Fibroblast of the aortic adventitia (primary cell): ENCODE measurements at regions not wholly inside any gene's neighbourhood (a gene's known extent, or its start where the extent isn't known, plus 50 kb on each side); places are given as distances from the start of the nearest gene placed in this dataset.
"Not testable (repeated sequence)": the region's sequence is repeated elsewhere in the genome, so short reads cannot be mapped to it uniquely, and the experiment has no call there.

Experiments used
- DNase-seq: peaks from one replicate; pipeline ENCODE4 v3.0.0-alpha.2; 2010; ENCODE audit warnings: low read depth
- H3K4me3 ChIP-seq: 2 replicates; pipeline ENCODE4 v1.5.1; 2011; ENCODE audit warnings: low read depth, mild to moderate bottlenecking, control low read depth, low read length, moderate library complexity
- TF ChIP-seq, protein P1 (sequence below): IDR thresholded peaks from 2 replicates; pipeline ENCODE4 v1.5.1; 2011; ENCODE audit warnings: mild to moderate bottlenecking, low read length, control low read depth, inconsistent platforms; ENCODE audit not compliant: insufficient read depth

DNA sequence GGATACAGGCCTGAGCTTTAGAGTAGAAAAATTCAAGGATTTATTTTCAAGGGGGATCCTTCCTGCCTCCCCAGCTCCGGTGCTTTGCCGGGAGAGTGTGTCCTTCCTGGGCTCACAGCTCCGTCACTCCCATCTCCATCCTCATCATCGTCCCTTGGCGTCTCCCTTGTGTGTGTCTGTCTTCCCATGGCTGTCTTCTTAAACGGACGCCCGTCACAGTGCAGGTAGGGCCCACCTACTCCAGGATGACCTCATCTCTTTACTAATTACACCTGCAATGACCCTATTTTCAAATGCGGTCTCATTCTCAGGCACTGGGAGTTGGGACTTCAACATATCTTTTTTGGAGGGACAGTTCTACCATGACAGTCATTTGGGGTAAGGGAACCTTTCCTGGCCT, 320.3 kb upstream of the C1orf174 start:
- no peak overlapping the region for H3K4me3 ChIP-seq
- DNase-seq: no peak
- TF ChIP-seq, protein P1, sequence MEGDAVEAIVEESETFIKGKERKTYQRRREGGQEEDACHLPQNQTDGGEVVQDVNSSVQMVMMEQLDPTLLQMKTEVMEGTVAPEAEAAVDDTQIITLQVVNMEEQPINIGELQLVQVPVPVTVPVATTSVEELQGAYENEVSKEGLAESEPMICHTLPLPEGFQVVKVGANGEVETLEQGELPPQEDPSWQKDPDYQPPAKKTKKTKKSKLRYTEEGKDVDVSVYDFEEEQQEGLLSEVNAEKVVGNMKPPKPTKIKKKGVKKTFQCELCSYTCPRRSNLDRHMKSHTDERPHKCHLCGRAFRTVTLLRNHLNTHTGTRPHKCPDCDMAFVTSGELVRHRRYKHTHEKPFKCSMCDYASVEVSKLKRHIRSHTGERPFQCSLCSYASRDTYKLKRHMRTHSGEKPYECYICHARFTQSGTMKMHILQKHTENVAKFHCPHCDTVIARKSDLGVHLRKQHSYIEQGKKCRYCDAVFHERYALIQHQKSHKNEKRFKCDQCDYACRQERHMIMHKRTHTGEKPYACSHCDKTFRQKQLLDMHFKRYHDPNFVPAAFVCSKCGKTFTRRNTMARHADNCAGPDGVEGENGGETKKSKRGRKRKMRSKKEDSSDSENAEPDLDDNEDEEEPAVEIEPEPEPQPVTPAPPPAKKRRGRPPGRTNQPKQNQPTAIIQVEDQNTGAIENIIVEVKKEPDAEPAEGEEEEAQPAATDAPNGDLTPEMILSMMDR: no peak

DNA sequence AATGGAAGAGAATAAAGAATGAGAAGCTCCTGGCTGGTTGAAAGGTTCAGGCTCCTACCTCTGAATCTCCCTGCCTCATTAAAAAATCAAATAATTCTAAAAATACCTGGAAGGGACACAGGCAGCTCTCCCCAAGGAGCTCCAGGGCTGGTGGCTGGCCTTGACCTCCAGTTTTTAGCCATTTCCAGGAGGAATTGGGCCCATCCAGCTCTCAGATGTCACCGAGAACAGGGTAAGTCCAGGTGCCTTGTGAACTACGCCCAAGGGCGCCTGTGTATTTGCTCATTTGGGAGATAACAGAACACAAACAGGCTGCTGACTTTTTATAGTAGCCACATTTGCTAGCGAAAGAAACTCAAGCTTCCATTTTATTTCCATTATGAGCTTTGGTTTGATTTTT, 321.0 kb upstream of the C1orf174 start:
- no peak overlapping the region for H3K4me3 ChIP-seq
- DNase-seq: no peak
- TF ChIP-seq, protein P1: no peak

DNA sequence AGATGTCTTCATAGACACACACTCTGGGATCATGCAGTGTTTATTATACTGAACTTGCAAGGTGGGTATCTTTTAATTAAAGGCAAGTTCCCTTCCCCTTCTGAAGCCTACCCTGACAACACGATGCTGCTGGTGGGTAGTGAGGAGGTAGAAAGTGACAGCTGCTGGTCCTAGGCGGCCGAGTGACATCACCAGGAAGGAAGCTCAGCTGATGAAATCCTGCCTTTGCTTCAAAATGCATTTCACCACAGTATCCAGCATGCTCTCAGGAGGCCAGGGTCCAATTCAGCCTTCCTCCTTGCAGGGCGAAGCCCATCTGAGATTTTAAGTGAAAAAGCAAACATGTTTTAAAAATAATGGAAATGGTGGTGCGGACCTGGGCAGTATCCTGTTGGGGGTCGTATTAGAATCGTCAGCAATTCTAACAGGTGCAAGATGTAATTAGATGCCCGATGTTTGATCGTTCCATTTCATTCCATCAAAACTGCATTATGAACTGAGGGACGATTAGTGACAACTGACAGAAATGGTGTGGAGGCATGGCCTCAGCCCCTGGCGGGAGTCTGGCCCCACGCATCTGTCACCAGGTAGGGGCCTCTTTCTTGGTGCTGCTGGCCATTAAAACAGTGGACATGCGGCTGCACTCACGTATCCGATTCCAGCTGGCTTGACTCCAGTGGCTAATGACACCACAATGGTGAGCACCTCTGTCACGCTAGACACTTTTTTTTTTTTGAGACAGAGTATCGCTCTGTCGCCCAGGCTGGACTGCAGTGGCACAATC, 324.8 kb upstream of the C1orf174 start:
- no peak for DNase-seq
- H3K4me3 ChIP-seq: no peak overlapping the region
- TF ChIP-seq, protein P1: no peak

DNA sequence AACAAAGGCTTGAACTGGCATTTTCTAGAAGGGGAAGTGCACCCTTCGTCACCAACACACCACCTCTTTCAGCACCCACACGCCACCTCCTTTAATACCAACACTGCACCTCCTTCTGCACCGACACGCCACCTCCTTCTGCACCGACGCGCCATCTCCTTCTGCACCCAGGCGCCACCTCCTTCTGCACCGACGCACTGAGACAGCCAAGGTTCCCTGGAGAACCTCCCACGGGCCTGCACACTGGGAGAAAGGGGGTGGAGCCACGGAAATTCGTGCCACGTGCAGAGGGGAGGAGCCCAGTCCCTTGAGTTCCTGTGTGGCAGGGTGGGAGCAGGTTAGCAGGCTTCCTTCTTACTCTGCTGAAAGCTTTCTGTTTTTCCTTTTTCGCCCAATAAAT, 327.9 kb upstream of the C1orf174 start:
- no peak overlapping the region for H3K4me3 ChIP-seq
- TF ChIP-seq, protein P1: no peak
- no peak for DNase-seq

DNA sequence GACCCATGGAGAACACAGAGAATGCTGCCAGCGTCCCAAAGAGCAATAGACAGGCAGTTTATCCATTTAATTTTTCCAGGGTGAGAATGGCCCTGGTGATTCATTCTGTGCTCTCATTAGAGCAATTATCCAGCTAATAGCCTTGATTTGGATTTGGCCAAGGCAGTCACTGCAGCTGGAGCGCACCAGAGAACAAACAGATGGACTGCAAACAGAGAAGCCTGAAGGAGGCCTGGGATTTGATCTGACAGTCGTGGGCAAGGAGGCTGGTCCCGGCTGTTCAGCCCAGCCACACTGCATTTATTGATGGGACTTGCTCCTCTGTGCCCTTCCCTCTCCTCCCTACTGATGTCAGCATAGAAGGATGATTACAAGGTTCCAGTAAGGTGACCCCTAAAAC, 353.9 kb upstream of the C1orf174 start:
- TF ChIP-seq, protein P1: no peak
- H3K4me3 ChIP-seq: no peak overlapping the region
- no peak for DNase-seq

DNA sequence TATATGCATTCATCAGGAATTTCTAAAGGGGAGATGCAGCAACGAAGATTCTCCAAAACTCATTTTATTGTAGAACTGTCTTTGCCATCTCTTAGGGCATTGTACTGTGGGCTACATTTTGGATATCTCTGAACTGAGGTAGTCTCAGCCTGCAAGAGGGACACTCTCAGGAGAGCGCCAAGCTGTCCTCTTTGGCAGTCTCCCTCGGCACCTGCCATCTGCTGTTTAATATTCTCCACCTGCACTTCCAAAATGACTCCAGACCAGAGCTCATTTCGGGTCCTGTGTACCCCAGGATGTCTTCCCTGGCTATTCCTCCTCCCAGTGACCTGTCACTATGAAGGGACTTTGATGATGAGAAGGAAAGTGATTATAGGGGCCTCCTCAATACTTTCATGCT, 356.3 kb upstream of the C1orf174 start:
- TF ChIP-seq, protein P1: no peak
- no peak for DNase-seq
- no peak overlapping the region for H3K4me3 ChIP-seq

DNA sequence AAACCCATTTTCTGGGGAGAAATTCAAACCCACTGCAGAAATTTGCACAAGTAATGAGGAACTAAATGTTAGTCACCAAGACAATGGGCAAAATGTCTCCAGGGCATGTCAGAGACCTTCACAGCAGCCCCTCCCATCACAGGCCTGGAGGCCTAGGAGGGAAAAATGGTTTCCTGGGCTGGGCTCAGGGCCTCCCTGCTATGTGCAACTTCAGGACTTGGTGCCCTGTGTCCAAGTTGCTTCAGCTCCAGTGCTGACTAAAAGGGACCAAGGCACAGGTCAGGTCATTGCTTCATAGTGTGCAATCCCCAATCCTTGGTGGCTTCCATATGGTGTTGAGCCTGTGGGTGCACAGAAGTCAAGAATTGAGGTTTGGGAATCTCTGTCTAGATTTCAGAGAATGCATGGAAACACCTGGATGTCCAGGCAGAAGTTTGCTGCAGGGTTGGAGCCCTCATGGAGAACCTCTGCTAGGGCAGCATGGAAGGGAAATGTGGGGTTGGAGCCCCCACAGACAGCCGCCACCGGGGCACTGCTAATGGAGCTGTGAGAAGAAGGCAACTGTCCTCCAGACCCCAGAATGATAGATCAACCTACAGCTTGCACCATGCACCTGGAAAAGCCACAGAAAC, 358.2 kb upstream of the C1orf174 start:
- not testable (repeated sequence) for H3K4me3 ChIP-seq, DNase-seq
